Astrocyte (in vitro differentiated cells and primary cell): ENCODE measurements at regions not wholly inside any gene's neighbourhood (a gene's known extent, or its start where the extent isn't known, plus 50 kb on each side); places are given as distances from the start of the nearest gene placed in this dataset.

Source experiments
- EZH2 ChIP-seq: IDR thresholded peaks from 2 replicates; pipeline ENCODE4 v1.6.1; 2012; ENCODE audit warnings: mild to moderate bottlenecking, low read length, inconsistent platforms; ENCODE audit not compliant: insufficient read depth
- TF ChIP-seq, protein P1 (sequence below): IDR thresholded peaks from 2 replicates; pipeline ENCODE4 v1.5.1; 2011; ENCODE audit warnings: low read depth, mild to moderate bottlenecking, inconsistent platforms, low read length, moderate library complexity; ENCODE audit not compliant: insufficient read depth

DNA sequence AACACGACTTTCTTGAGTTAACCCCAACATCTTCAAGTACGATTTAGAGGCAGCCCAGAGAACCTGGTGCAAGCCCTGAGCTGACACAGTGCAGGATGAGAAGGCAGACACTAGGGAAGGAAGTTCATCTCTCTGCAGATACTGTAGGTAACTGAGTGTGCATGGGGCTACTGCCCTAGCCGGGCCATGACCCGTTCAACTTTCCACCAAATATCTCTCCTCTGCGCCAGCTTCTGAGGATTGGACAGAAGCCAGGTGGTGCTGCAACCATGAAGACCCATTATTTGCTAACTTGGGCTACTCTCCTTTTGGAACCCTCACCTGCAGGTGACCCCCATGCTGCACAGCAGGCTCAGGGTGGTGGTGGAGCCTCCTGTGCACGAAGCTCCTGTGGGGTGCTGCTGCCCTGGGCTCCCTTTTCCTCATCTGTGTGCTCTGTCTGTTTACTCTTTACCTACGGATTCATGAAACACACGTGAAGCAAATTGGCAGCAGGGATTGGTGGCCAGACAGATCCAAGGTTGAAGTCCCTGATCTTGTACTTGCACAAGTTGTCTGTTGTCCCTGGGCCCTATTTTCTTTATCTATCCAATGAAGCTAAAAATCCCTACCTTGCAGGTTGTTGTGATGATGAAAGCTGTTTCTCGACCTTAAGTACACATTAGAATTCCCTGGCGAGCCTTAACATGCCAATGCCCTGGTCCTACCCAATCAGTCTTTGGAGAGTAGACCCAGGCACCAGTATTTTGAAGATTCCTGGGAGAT lies 227.8 kb downstream of the LACC1 start:
- TF ChIP-seq, protein P1, sequence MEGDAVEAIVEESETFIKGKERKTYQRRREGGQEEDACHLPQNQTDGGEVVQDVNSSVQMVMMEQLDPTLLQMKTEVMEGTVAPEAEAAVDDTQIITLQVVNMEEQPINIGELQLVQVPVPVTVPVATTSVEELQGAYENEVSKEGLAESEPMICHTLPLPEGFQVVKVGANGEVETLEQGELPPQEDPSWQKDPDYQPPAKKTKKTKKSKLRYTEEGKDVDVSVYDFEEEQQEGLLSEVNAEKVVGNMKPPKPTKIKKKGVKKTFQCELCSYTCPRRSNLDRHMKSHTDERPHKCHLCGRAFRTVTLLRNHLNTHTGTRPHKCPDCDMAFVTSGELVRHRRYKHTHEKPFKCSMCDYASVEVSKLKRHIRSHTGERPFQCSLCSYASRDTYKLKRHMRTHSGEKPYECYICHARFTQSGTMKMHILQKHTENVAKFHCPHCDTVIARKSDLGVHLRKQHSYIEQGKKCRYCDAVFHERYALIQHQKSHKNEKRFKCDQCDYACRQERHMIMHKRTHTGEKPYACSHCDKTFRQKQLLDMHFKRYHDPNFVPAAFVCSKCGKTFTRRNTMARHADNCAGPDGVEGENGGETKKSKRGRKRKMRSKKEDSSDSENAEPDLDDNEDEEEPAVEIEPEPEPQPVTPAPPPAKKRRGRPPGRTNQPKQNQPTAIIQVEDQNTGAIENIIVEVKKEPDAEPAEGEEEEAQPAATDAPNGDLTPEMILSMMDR = no peak
- no peak for TF ChIP-seq EZH2
